HG03025 (cell line): ENCODE measurements at regions not wholly inside any gene's neighbourhood (a gene's known extent, or its start where the extent isn't known, plus 50 kb on each side); places are given as distances from the start of the nearest gene placed in this dataset.

Source experiments
- ATAC-seq: cut with Tn5 transposase; IDR thresholded peaks from one replicate; pipeline ENCODE4 v1.9.1; 2021; ENCODE audit warnings: mild to moderate bottlenecking, moderate library complexity; ENCODE audit not compliant: unreplicated experiment, low FRiP score

DNA sequence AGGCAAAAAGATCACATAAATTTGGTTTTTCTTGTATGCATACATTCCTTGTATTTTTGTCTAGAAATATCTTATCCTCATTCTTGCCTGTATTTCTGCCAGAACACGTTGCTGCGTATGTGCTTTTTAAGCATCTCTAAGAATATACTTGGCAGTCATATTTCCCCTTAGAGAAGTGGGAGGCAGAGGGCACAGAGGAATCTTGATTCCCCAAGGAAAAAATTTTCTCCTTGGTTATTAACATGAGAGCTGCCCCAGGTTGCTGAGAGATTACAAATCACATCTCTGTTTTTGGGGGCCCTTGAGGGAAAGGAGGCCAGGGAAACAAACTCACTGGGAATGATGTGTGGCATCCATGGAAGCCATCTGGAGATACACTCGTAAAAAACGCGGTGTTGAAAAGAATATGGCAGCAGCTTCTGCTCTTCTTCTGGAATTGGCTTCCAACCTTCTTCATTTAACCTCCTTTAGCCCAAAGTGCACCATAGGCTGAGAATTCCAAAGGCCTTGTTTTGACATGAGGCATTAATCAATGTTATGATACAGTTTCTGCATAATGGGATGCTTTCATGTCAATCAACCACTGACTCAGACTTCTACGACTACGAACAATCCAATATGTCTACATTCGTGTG, 684.3 kb upstream of the SORCS1 start:
- ATAC-seq, result no peak

DNA sequence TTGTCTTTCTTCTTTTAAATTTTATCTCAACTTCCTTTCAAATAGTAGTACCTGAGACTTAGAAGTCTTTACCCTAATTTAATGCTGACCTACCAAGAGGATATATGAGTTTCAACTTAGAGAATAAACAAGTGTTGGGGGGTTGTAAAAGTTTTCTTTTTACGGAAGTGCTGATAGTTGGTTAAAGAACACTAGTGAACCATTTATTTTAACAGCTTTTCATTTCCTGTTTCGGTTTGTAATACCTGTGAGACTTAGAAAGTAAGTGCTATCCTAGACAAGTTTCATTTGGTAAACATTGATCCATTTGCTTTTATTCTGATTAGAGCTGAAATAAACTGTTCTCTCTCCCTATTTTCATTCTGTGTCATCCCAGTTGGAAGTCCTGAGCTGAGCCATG, 683.1 kb upstream of the SORCS1 start:
- ATAC-seq, result no peak

DNA sequence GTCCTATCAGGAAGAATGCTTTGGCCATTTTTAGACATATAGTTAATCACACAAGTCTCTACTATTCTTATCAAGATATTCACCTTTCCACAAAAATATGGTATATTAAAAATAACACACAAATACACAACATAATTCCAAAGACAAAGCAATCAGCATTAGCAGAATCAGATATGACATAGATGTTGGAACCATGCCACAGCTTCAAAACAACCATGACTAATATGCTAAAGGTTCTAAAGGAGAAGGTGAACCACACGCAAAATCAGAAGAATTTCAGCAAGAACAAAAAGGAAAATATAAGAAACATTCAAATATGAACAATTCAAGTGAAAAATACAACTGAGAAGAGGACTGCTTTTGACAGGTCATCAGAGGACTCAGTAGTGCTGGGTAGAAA, 670.2 kb upstream of the SORCS1 start:
- ATAC-seq, result no peak

DNA sequence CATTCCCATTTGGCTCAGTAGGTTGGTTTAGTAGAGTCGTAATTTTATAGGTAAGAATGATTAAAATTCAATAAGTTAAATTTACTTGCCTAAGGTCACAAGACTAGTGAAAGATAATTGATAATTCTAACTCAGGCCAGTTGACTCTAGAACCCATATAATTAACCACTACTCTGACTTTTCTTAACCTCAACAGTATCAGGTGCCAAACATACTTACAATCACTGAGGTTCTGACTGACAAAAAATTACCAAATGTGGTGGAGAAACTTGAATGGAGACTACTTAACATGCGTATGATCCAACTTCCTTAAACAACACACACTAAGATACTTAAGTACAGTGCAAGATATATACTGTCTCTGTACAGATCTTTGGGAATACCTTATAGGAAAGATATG, 667.3 kb upstream of the SORCS1 start:
- no peak for ATAC-seq

DNA sequence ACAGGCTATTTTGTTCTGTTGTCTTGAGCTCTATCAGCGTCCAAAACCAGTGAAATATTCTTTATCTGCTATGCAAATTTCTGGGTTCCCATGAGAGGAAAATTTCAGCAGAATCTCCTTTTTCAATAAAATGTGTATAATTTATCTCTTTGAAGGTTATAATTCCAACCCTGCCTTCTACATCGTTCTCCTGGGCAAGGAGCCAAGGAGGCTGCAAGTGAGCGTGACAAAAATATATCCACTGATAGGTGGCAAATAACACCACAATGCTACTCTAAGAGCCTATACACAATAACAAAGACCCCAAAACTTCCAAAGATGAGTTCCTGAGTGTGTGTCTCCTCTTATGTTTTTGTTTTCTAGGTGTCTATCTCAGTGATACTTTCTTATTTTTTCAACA, 664.7 kb upstream of the SORCS1 start:
- ATAC-seq, result no peak

DNA sequence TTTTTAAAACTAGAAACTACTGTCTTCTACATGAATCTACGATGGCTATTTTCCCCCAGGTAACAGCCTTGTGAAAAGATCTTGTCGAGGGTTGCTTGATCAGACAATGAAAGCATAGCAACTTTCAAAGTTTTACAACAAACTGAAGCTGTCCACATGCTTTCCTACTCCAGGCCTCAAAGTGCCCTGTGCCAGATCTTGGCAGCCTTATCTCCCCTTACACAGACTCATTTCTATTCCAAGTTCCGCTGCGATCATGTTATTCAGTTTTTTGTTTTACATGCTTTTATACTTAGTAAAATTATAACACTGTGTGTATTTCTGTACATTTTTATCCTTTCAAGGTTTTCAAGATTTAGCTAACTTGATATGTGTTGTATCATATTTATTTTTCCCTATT, 661.7 kb upstream of the SORCS1 start:
- ATAC-seq, result no peak

DNA sequence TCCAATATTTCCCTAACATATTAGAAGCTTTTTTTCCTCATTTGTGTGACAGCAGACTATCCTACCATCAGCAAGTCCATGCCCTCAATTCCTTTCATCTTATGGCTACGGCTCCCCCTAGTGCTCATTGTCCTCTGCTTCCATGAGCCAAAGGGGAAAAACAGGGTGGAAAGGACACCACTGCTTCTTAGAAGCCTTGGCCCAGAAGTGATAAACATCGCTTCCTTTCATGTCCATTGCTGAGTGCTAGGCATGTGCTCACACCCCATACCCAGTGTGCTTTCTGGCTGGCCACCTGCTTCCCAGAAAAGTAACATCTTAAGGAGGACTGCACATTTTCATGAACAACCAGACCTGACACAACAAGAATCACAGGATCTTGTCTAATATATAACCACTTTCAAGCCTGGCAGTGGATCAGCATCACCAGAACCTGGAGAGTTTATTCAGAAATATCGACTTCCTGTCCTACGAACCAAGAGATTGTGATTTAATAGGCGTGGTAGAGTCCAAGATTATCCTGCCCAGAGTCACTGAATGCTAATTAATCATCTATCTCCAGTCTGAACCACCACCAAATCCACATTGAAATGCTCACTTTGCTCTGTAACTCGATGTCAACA, 650.5 kb upstream of the SORCS1 start:
- ATAC-seq, result no peak

DNA sequence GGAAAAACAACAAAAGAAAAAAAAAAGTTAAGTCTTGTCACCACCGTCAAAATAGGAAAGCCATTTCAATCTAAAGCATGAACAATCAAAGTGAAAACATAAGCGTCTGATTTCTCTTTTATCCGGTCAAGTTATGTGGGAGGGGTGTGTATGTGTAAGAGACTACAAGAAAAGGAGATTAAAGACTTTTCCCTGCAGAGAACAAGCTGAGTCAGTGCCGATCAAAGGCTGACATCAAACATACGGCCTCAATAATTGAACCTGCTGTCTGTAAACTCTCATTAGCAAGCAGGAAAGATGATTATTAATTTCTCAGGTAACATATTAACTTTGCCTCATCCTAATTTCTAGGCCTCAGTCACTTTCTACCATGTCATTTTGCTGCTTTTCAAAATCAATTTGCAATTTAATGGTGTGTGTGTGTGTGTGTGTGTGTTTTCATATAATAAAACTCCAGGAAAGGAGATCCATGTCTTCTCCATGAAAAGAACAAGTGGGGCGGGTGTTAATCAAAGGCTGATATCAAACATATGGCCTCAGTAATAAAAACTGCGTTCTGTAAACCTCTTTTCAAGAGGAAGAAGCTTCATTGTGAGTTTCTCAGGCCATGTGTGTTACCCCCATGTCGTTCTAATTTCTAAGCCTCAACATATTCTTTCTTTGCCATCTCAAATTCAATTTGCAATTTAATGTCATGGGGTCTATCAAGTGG, 649.1 kb upstream of the SORCS1 start:
- ATAC-seq, result no peak

DNA sequence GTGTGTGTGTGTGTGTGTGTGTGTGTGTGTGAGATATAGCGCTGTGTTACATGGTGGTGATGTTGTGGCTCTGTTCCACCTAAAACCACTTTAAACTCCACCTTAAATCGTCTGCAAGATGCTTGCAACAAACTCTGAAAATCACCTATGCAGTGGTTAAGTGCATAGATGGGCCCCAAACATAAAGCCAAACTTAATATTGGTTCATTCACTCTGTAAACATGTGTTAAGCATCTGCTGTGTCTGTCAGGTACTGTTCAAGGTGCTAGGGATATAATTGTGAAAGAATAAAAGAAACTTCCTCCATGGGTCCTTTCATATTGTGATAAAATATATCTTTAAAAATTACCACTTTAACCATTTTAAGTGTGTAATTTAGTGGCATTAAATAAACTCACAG, 645.4 kb upstream of the SORCS1 start:
- no peak for ATAC-seq

DNA sequence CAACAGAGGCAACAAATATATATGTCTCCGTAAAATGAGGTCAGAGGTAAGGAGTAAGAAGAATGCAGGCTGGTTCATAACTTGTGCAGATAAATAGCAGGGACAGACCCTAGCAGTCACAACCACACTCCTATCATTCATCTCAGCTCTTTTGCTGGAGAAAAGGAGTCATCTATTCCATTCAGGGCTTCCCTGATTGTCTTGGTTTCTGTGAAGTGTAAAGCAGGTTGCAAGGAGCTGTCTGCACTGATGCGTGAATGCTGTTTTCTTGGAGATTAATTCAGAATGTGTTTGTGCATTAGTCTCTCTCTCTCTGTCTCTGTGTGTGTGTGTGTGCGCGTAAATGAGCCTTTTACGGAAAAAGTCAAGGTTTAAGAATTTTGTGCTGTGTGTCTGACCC, 643.3 kb upstream of the SORCS1 start:
- ATAC-seq, result no peak

DNA sequence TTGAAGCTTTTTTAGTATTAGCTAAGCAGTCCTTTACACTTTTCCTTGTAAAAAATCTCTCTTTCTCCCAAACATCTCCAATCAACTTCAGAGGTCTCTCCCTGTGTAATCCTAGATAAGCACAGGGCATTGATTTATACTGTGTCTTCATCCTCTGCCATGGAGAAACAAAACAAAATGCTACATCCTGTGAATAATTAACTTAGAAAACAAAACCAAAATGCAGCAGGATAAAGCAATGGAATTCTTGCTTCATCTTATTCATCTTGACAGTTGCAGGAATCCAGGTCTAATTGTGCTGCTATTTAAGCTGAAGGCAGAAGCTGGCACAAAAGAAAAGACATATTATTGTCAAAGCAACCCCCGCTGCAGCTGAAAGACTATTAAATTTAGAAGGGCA, 641.5 kb upstream of the SORCS1 start:
- no peak for ATAC-seq

DNA sequence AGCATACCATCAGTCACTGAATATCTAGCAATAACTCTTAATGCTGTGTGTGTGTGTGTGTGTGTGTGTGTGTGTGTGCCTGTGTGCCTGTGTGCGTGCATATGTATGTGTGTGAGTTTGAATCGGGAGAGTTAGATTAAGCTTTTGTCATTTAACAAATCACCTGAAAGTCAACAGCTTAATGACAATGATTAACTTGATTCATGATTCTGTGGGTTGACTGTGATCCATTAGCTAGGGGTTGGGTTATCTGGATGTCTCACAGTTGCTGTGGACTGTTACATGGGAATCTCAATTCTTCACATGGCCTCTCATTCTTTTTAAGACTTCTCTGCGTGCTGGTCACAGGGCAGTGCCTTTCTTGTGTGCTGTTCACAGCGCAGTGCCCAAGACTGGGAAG, 639.0 kb upstream of the SORCS1 start:
- no peak for ATAC-seq

DNA sequence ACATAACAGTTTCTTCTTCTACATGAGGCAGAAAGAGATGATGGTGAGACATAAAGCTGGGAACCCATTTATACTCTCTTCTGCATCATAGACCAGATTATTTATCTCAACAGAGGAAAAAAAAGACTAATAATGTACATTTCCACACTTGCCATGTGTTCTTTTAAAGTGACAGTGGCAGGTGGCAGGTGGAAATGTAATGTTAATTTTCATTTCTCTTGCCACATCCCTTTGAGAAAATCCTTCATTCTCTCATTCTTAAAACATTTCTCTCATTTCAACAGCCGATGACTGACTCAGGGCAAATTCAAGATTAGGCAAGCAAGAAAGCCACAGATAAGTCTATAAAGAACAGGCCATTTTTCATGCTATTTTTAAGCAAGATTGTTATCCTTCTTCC, 635.6 kb upstream of the SORCS1 start:
- no peak for ATAC-seq

DNA sequence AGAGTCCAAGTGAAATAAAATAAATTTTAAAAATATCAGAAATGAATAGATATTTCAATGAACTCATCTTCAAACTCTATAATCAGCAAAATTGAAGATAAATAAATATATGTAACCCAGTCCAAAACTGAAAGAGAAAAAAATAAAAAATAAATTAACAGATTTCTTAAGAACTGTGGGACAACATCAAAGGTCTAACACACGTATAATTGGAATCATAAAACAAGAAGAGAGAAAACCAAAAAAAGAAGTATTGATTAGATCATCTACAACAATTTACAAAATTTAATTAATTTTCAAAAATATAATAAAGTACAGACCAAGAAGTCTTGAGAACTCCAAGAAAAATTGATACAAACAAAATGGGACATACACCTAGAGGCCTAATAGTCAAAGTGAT, 625.8 kb upstream of the SORCS1 start:
- no peak for ATAC-seq

DNA sequence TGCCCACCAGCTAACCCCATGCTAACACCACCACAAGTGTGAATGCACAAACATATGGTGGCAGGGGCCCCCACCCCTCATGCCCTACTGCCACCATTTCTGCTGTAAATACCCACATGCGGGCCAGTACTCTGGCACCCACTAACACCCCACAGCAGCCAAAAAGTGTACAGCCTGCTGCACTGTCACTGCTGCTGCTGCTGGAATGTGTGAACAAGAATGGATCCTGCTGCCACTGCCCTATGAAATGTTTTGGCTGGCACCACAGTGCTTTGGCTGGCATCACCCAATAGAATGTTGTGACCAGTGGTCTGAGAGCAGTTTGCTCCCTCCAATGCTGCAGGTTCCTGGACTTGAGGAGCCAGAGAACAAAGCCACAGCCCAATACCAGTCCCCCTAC, 606.6 kb upstream of the SORCS1 start:
- no peak for ATAC-seq

DNA sequence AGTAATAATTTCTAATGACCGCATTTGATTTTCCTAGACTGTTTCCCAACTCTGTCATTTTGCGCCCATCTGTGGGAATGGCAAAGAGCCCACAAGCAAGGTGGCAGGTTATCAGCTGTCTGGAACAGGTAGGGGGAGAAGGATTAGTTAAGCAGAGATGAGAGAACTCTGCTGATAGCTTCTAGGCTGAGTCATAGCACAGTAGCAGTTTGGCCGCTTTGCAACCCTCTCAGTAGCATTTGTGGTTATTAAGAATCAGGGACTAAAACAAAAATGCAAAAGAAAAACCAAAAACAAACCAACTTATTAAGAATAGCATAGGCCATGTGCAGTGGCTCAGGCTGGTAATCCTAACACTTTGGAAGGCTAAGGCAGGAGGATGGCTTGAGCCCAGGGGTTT, 602.7 kb upstream of the SORCS1 start:
- no peak for ATAC-seq

DNA sequence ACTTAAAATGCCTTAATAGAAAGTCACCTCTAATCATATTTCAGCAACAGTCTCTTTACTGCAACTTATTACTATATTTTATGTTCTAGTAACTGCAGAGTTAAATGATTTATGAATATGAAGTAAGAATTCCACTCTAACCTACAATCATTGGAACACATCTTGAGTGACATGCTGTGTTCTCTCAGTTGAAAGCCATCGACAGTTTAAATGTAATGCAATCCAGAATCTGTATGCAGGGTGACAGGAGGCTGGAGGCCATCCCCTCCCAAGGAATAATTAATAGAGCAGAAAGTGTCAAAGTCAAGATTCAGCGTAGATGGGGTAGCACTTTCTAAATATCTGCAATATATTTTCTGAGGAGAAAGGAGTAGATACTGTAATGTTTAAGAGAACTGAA, 590.3 kb upstream of the SORCS1 start:
- ATAC-seq, result no peak

DNA sequence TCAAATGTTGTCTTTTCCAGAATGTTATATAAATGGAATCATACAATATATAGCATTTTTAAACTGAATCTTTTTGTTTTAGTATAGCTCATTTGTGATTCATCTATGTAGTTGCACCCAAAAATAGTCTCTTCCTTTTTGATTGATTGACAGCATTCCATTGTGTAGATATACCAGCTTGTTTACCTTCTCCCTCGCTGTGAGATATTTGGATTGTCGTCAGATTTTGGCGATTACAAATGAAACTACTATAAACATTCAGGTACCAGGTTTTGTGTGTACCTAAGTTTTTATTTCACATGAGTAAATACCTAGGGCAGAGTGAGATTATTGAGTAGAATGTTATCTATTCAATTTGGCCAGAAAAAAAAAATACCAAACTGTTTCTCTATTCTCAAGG, 584.7 kb upstream of the SORCS1 start:
- no peak for ATAC-seq

DNA sequence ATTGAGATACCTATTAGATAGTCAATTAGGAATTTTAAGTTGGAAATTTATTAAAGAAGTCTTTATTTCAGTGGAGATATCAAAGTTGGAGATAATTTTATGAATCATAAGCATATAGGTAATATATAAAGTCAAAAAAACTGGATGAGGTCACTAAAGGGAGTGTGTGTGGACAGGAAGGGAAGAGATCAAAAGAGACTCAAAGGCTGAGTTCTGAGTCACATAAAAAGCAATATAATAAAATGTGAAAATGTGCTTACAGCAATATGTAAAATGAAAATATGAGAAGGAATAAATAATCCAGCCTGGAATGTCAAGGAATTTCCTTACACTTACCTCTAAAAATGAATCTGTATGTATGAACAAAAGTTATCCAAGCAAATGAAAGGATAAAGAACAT, 583.3 kb upstream of the SORCS1 start:
- no peak for ATAC-seq

DNA sequence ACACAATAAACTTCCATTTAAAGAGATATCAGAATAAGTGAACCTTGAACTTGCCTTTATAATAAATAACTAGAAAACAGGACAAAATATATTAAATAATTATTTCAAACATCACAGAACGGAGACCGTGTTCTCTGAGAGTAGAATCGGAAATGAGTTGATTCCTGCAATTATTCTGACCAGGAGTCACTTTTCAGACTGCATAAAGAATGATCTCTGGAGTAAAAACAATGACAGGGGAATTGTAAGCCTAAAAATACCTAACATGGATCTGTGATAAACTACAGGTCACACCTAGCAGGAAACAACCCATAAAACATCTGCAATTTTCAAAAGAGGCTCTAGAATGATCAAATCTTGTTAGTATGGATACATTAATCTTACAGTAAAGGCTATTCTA, 577.5 kb upstream of the SORCS1 start:
- ATAC-seq, result no peak

DNA sequence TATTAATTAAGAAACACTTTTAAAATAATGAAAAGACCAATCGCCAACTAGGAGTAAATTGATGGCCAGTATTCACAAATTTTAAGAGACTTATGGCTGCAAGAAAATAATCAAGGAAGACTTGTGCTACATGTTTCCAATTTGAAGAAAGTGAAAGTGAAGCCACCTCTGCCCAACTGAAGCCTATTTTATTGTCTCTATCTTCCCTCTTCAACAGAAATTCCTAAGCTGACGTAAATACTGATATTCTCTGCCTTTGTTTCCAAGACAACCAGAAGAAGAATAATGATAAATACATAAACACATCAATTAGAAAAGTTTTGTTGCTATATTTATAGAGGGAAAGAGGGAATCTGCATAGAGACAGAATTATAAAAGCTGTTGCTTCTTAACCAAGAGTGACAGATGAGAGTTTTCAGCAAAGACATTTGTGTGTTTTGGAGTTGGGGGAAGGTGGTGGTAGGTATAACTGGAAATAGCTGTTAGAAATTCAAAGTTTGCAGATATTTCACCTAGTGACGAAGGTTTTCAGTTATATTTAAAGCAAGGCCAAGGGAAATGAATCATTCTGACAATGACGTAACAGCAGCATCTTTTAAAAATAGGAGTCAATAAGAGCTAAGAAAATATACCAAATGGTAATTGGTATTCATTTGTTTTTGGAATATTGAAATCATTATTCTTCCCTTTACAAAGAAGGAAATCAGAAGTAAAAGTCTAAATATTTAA, 576.6 kb upstream of the SORCS1 start:
- ATAC-seq, result no peak

DNA sequence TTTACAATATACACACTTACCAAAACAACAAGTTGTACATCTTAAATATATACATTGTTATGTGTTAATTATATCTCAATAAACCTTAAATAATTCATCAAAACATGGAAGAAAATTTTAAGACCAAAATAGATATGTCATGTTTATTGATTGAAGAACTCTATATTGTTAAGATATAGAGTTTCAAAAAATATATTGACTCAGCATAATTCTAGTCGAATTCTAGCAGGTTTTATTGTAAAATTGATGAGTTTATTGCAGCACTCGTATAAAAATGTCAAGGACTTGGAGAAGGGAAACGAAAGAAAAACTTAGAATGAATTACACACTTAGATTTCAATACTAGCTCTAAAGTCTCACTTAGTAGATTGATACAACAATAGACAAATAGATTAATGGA, 575.4 kb upstream of the SORCS1 start:
- no peak for ATAC-seq
